Sigmoid colon (tissue), 6 donors: ENCODE measurements at regions not wholly inside any gene's neighbourhood (a gene's known extent, or its start where the extent isn't known, plus 50 kb on each side); places are given as distances from the start of the nearest gene placed in this dataset.

Experiments used
- DNase-seq: peaks from one replicate; pipeline ENCODE4 v3.0.0-alpha.2; 2019
- H3K27ac ChIP-seq, 4 donors: fragments of 200-600 bp; sonication (generic); one replicate each; pipeline ENCODE4 v1.5.1; 2016 to 2019; ENCODE audit warnings: mild to moderate bottlenecking in 1 of 4
- H3K27me3 ChIP-seq, 3 donors: fragments of 200-600 bp; sonication (generic); one replicate each; pipeline ENCODE4 v1.5.1; 2019; ENCODE audit warnings: mild to moderate bottlenecking in 1 of 3
- H3K36me3 ChIP-seq, 4 donors: fragments of 200-600 bp; sonication (generic); one replicate each; pipeline ENCODE4 v1.5.1; 2016 to 2019
- H3K4me1 ChIP-seq, 4 donors: fragments of 200-600 bp; sonication (generic); one replicate each; pipeline ENCODE4 v1.5.1; 2017 to 2019
- H3K4me3 ChIP-seq, 4 donors: fragments of 200-600 bp; sonication (generic); one replicate each; pipeline ENCODE4 v1.5.1; 2017 to 2019; ENCODE audit warnings: mild to moderate bottlenecking in 2 of 4, moderate library complexity in 1 of 4
- H3K9me3 ChIP-seq, 4 donors: fragments of 200-600 bp in 3 of 4; sonication (generic) in 3 of 4; one replicate each; pipeline versions ENCODE4 v1.5.1 to v1.6.1; 2013 to 2019
- CTCF ChIP-seq, 4 experiments: fragments of 450-650 bp in 3 of 4; fragments of 200-600 bp in 1 of 4; IDR thresholded peaks; one replicate each; pipeline ENCODE4 v1.5.1; 2016 to 2019; ENCODE audit warnings: antibody characterized with exemption in 4 of 4, mild to moderate bottlenecking in 3 of 4, moderate library complexity in 2 of 4
- EP300 ChIP-seq, 4 donors: sonication (generic); formaldehyde crosslinking; IDR thresholded peaks; one replicate each; pipeline ENCODE4 v1.6.1; 2017; ENCODE audit warnings: antibody characterized with exemption in 4 of 4
- POLR2A ChIP-seq, 2 donors: fragments of 450-650 bp; IDR thresholded peaks; one replicate each; pipeline ENCODE4 v1.6.1; 2016; ENCODE audit warnings: antibody characterized with exemption in 2 of 2, mild to moderate bottlenecking in 2 of 2, moderate library complexity in 2 of 2
- POLR2AphosphoS5 ChIP-seq, 4 donors: sonication (generic); formaldehyde crosslinking; IDR thresholded peaks; one replicate each; pipeline ENCODE4 v1.6.1; 2017; ENCODE audit warnings: antibody characterized with exemption in 4 of 4
- WGBS, 2 donors: extraction: QIAGEN DNeasy Blood & Tissue Kit; methylation state at CpG; one replicate each; pipeline ENCODE4 v1.1.7; 2013; 5-methylcytosine and 5-hydroxymethylcytosine counted together
- intact Hi-C: fragments of 100-400 bp; cut with DNase I; formaldehyde crosslinking; loops from one replicate; pipeline ENCODE4 v1.15.1; 2023
- donor health status: healthy with polysubstance abuse.
- donor health status: healthy.

- WGBS, 2 donors: 25 to 37% methylated on average over 2 of the region's 2 CpGs
- H3K4me3 ChIP-seq: no peak overlapping the region
- no peak for TF ChIP-seq CTCF (IDR thresholded peaks at IDR 0.05)
- TF ChIP-seq POLR2A (IDR thresholded peaks at IDR 0.05): no peak
- no peak for TF ChIP-seq EP300 (IDR thresholded peaks at IDR 0.05)
- no peak for TF ChIP-seq POLR2AphosphoS5 (IDR thresholded peaks at IDR 0.05)
- H3K9me3 ChIP-seq: no peaks in the 10 kb centered on the region
- intact Hi-C loops: no loop called here
- no peak overlapping the region for H3K27ac ChIP-seq
- H3K36me3 ChIP-seq: no peaks in the 10 kb centered on the region
- DNase-seq: no peak
- peaks cover 0 to 20% (median 18%) of the 10 kb centered on the region in 4 donors for H3K4me1 ChIP-seq
- H3K27me3 ChIP-seq: no peaks in the 10 kb centered on the region
Measured at GRCh38 chr5:68533051-68533450, 317.5 kb downstream of the PIK3R1 start.

GRCh38 chr5:68533571-68534084, 318.1 kb downstream of the PIK3R1 start:
- no peak for TF ChIP-seq CTCF (IDR thresholded peaks at IDR 0.05)
- no peak for TF ChIP-seq EP300 (IDR thresholded peaks at IDR 0.05)
- no peak for TF ChIP-seq POLR2AphosphoS5 (IDR thresholded peaks at IDR 0.05)
- TF ChIP-seq POLR2A (IDR thresholded peaks at IDR 0.05): no peak
- peaks cover 0 to 20% (median 18%) of the 10 kb centered on the region in 4 donors for H3K4me1 ChIP-seq
- 12 to 51% methylated on average over 5 of the region's 5 CpGs for WGBS, 2 donors
- no peak for DNase-seq
- H3K27ac ChIP-seq: peak overlapping the region in 3 of 4 donors; percentile 58 to 72 (median 72)
- H3K36me3 ChIP-seq: no peaks in the 10 kb centered on the region
- no peaks in the 10 kb centered on the region for H3K27me3 ChIP-seq
- peak overlapping the region in 2 of 4 donors; percentile 6 to 13 for H3K4me3 ChIP-seq
- H3K9me3 ChIP-seq: no peaks in the 10 kb centered on the region
- intact Hi-C loops: no loop called here

GRCh38 chr5:68534131-68534940, 318.8 kb downstream of the PIK3R1 start:
- intact Hi-C loops: no loop called here
- Histone ChIP-seq H3K27ac (peak overlapping the region in 3 of 4 donors; percentile 58 to 72 (median 72)), H3K4me1 (peaks cover 0 to 20% (median 18%) of the 10 kb centered on the region in 4 donors), H3K4me3 (peak overlapping the region in 3 of 4 donors; percentile 4 to 13 (median 6)), H3K36me3 (no peaks in the 10 kb centered on the region), H3K9me3 (no peaks in the 10 kb centered on the region), H3K27me3 (no peaks in the 10 kb centered on the region)
- no peak for TF ChIP-seq CTCF (IDR thresholded peaks at IDR 0.05)
- TF ChIP-seq POLR2AphosphoS5 (IDR thresholded peaks at IDR 0.05): no peak
- TF ChIP-seq POLR2A (IDR thresholded peaks at IDR 0.05): no peak
- TF ChIP-seq EP300 (IDR thresholded peaks at IDR 0.05): no peak
- 15 to 61% methylated on average over 12 of the region's 12 CpGs for WGBS, 2 donors
- DNase-seq: no peak

GRCh38 chr5:68534956-68535520, 319.5 kb downstream of the PIK3R1 start:
- no peak for DNase-seq
- no peak overlapping the region for H3K4me3 ChIP-seq
- no peaks in the 10 kb centered on the region for H3K9me3 ChIP-seq
- peaks cover 0 to 20% (median 18%) of the 10 kb centered on the region in 4 donors for H3K4me1 ChIP-seq
- H3K27me3 ChIP-seq: no peaks in the 10 kb centered on the region
- intact Hi-C loops: no loop called here
- H3K27ac ChIP-seq: peak overlapping the region in 1 of 4 donors; percentile 72
- TF ChIP-seq EP300 (IDR thresholded peaks at IDR 0.05) (no peak), POLR2A (IDR thresholded peaks at IDR 0.05) (no peak)
- no peaks in the 10 kb centered on the region for H3K36me3 ChIP-seq
- WGBS, 2 donors: 86 to 93% methylated on average over 8 of the region's 8 CpGs

- Histone ChIP-seq H3K9me3 (no peaks in the 10 kb centered on the region), H3K36me3 (no peaks in the 10 kb centered on the region), H3K27ac (no peak overlapping the region), H3K4me3 (no peak overlapping the region), H3K27me3 (no peaks in the 10 kb centered on the region), H3K4me1 (peaks cover 0 to 21% (median 11%) of the 10 kb centered on the region in 4 donors)
- 92 to 97% methylated on average over 6 of the region's 6 CpGs for WGBS, 2 donors
- no peak for DNase-seq
- TF ChIP-seq POLR2AphosphoS5 (IDR thresholded peaks at IDR 0.05): no peak
- TF ChIP-seq POLR2A (IDR thresholded peaks at IDR 0.05): no peak
- no peak for TF ChIP-seq EP300 (IDR thresholded peaks at IDR 0.05)
- TF ChIP-seq CTCF (IDR thresholded peaks at IDR 0.05): no peak
- intact Hi-C loops: no loop called here
Measured at GRCh38 chr5:68538814-68539420, 323.4 kb downstream of the PIK3R1 start.
